Stimulated activated CD4-positive, alpha-beta T cell treated with anti-CD3 and anti-CD28 coated beads, Interleukin-1b, Interleukin-23, amount 100 ng/mL, for 1 hour (primary cell): ENCODE measurements at regions not wholly inside any gene's neighbourhood (a gene's known extent, or its start where the extent isn't known, plus 50 kb on each side); places are given as distances from the start of the nearest gene placed in this dataset.
"Not testable (repeated sequence)": the region's sequence is repeated elsewhere in the genome, so short reads cannot be mapped to it uniquely, and the experiment has no call there.

Source experiments
- DNase-seq, 2 donors: peaks; one replicate each; pipeline ENCODE4 v3.0.0-alpha.2; 2020; ENCODE audit warnings: low read depth in 2 of 2

GRCh38 chr14:97143011-97143410, 345.8 kb downstream of the VRK1 start:
- DNase-seq: no peak

GRCh38 chr14:97143456-97143855, 346.3 kb downstream of the VRK1 start:
- no peak for DNase-seq

- DNase-seq: not testable (repeated sequence)
These were observed 350.8 kb downstream of the VRK1 start for GRCh38 chr14:97148021-97148420.

- DNase-seq: no peak
These were observed 352.6 kb downstream of the VRK1 start for GRCh38 chr14:97149775-97150174.

GRCh38 chr14:97153527-97153926, 356.3 kb downstream of the VRK1 start:
- no peak for DNase-seq

- DNase-seq: no peak
These were observed 358.1 kb downstream of the VRK1 start for GRCh38 chr14:97155320-97155719.

GRCh38 chr14:97155814-97156213, 358.6 kb downstream of the VRK1 start:
- DNase-seq: no peak

GRCh38 chr14:97156705-97157104, 359.5 kb downstream of the VRK1 start:
- DNase-seq: no peak

GRCh38 chr14:97158102-97158501, 360.9 kb downstream of the VRK1 start:
- DNase-seq: no peak

- no peak for DNase-seq
These were observed 361.9 kb downstream of the VRK1 start for GRCh38 chr14:97159124-97159523.

- DNase-seq: no peak
These were observed 365.4 kb downstream of the VRK1 start for GRCh38 chr14:97162621-97163020.

- DNase-seq: no peak
These were observed 366.8 kb downstream of the VRK1 start for GRCh38 chr14:97164021-97164420.

GRCh38 chr14:97166497-97166896, 369.3 kb downstream of the VRK1 start:
- no peak for DNase-seq

- not testable (repeated sequence) for DNase-seq
These were observed 370.4 kb downstream of the VRK1 start for GRCh38 chr14:97167577-97167976.

GRCh38 chr14:97172644-97173043, 375.5 kb downstream of the VRK1 start:
- DNase-seq: no peak

GRCh38 chr14:97177016-97177415, 379.8 kb downstream of the VRK1 start:
- DNase-seq: no peak

GRCh38 chr14:97177635-97178034, 380.5 kb downstream of the VRK1 start:
- DNase-seq: no peak

GRCh38 chr14:97178781-97179180, 381.6 kb downstream of the VRK1 start:
- no peak for DNase-seq

GRCh38 chr14:97179573-97179972, 382.4 kb downstream of the VRK1 start:
- DNase-seq: no peak

- no peak for DNase-seq
These were observed 383.4 kb downstream of the VRK1 start for GRCh38 chr14:97180304-97181200.

GRCh38 chr14:97185186-97185585, 388.0 kb downstream of the VRK1 start:
- no peak for DNase-seq

- DNase-seq: no peak
These were observed 390.7 kb downstream of the VRK1 start for GRCh38 chr14:97187916-97188315.

GRCh38 chr14:97196336-97196735, 399.2 kb downstream of the VRK1 start:
- DNase-seq: no peak

GRCh38 chr14:97198813-97199212, 401.6 kb downstream of the VRK1 start:
- DNase-seq: no peak
